Trophoblast cell (in vitro differentiated cells and primary cell): ENCODE measurements at regions not wholly inside any gene's neighbourhood (a gene's known extent, or its start where the extent isn't known, plus 50 kb on each side); places are given as distances from the start of the nearest gene placed in this dataset.
A peak's percentile ranks its signal among the peaks of the same experiment; 100 is the strongest.
"Not testable (repeated sequence)": the region's sequence is repeated elsewhere in the genome, so short reads cannot be mapped to it uniquely, and the experiment has no call there.

Source experiments
- DNase-seq, 2 donors: peaks; one replicate each; pipeline ENCODE4 v3.0.0-alpha.2; 2016
- H2AFZ ChIP-seq: 2 replicates; pipeline ENCODE4 v1.6.1; 2013; ENCODE audit warnings: low read length, moderate library complexity, mild to moderate bottlenecking; ENCODE audit not compliant: insufficient read depth, poor library complexity
- H2AK5ac ChIP-seq: 2 replicates; pipeline ENCODE4 v1.6.1; 2013; ENCODE audit warnings: mild to moderate bottlenecking, low read length
- H2BK120ac ChIP-seq: 2 replicates; pipeline ENCODE4 v1.6.1; 2013; ENCODE audit warnings: low read length, mild to moderate bottlenecking, moderate library complexity; ENCODE audit not compliant: insufficient read depth, poor library complexity
- H2BK12ac ChIP-seq: 2 replicates; pipeline ENCODE4 v1.6.1; 2013; ENCODE audit warnings: mild to moderate bottlenecking, low read length, moderate library complexity
- H2BK5ac ChIP-seq: 2 replicates; pipeline ENCODE4 v1.6.1; 2013; ENCODE audit warnings: low read length, low read depth, moderate library complexity, mild to moderate bottlenecking; ENCODE audit not compliant: poor library complexity
- H3K14ac ChIP-seq: 2 replicates; pipeline ENCODE4 v1.6.1; 2013; ENCODE audit warnings: mild to moderate bottlenecking, low read length
- H3K18ac ChIP-seq: 2 replicates; pipeline ENCODE4 v1.6.1; 2013; ENCODE audit warnings: mild to moderate bottlenecking, low read length
- H3K23ac ChIP-seq: 2 replicates; pipeline ENCODE4 v1.6.1; 2013; ENCODE audit warnings: low read length
- H3K27ac ChIP-seq: 2 replicates; pipeline ENCODE4 v1.5.1; 2013; ENCODE audit warnings: low read depth, mild to moderate bottlenecking, inconsistent platforms, low read length, moderate library complexity
- H3K27me3 ChIP-seq: 2 replicates; pipeline ENCODE4 v1.6.1; 2013; ENCODE audit warnings: inconsistent platforms, mild to moderate bottlenecking, low read length, moderate library complexity; ENCODE audit not compliant: insufficient read depth
- H3K36me3 ChIP-seq, 2 experiments: 1 replicate in 1 of 2; 2 replicates in 1 of 2; pipeline ENCODE4 v1.6.1; 2013; ENCODE audit warnings: low read length in 2 of 2, mild to moderate bottlenecking in 2 of 2, moderate library complexity in 1 of 2; ENCODE audit not compliant: insufficient read depth in 2 of 2, control insufficient read depth in 1 of 2
- H3K4ac ChIP-seq: 2 replicates; pipeline ENCODE4 v1.6.1; 2013; ENCODE audit warnings: low read depth, mild to moderate bottlenecking, low read length, moderate library complexity
- H3K4me1 ChIP-seq, 2 experiments: 1 replicate in 1 of 2; 2 replicates in 1 of 2; pipeline ENCODE4 v1.6.1; 2013; ENCODE audit warnings: low read length in 2 of 2, mild to moderate bottlenecking in 2 of 2, moderate library complexity in 1 of 2; ENCODE audit not compliant: insufficient read depth in 2 of 2, control insufficient read depth in 1 of 2
- H3K4me2 ChIP-seq: 2 replicates; pipeline ENCODE4 v1.6.1; 2013; ENCODE audit warnings: inconsistent platforms, mild to moderate bottlenecking, low read length, moderate library complexity
- H3K4me3 ChIP-seq: 2 replicates; pipeline ENCODE4 v1.5.1; 2013; ENCODE audit warnings: mild to moderate bottlenecking, low read depth, low read length, inconsistent platforms
- H3K79me1 ChIP-seq: one replicate; pipeline ENCODE4 v1.6.1; 2013; ENCODE audit warnings: low read length
- H3K79me2 ChIP-seq: 2 replicates; pipeline ENCODE4 v1.6.1; 2013; ENCODE audit warnings: low read length, mild to moderate bottlenecking; ENCODE audit not compliant: control insufficient read depth, insufficient read depth, poor library complexity
- H3K9ac ChIP-seq: 2 replicates; pipeline ENCODE4 v1.6.1; 2013; ENCODE audit warnings: mild to moderate bottlenecking, low read length
- H3K9me3 ChIP-seq: 2 replicates; pipeline ENCODE4 v1.6.1; 2013; ENCODE audit warnings: low read depth, mild to moderate bottlenecking, control low read depth, inconsistent platforms, low read length; ENCODE audit not compliant: insufficient read depth
- H4K12ac ChIP-seq: 2 replicates; pipeline ENCODE4 v1.6.1; 2013; ENCODE audit warnings: low read depth, mild to moderate bottlenecking, low read length, moderate library complexity
- H4K8ac ChIP-seq: 2 replicates; pipeline ENCODE4 v1.6.1; 2013; ENCODE audit warnings: low read depth, mild to moderate bottlenecking, low read length, moderate library complexity
- H4K91ac ChIP-seq: one replicate; pipeline ENCODE4 v1.6.1; 2013; ENCODE audit warnings: low read depth, mild to moderate bottlenecking, low read length, moderate library complexity
- WGBS: extraction: QIAGEN DNeasy Blood & Tissue Kit; methylation state at CpG from one replicate; pipeline ENCODE4 v1.1.7; 2013; ENCODE audit warnings: missing lambda C conversion rate; ENCODE audit not compliant: insufficient read length, insufficient coverage; ENCODE audit errors: extremely low coverage; 5-methylcytosine and 5-hydroxymethylcytosine counted together

DNA sequence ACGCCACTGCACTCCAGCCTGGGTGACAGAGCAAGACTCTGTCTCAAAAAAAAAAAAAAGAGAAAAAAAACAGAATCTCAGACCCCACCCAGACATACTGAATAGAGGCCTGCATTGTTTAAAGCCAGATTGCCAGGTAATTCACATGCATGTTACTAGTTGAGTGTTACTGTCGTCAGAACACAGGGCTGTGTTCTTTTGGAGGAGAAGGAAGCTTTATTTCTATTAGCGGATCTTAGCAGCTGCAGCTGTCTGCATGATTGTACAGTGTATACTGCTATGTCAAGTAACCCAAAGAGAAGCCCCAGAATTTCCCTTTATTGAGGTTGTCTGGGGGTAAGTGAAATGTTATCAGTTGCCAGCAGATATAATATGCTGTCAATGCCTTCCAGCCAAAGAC, 496.6 kb upstream of the NAALADL2 start:
- Histone ChIP-seq H2AK5ac (no peak overlapping the region), H2BK120ac (no peak overlapping the region), H2BK5ac (no peak overlapping the region), H3K4me2 (no peak overlapping the region), H3K27me3 (no peaks in the 10 kb centered on the region), H3K9me3 (no peaks in the 10 kb centered on the region), H4K12ac (no peak overlapping the region), H3K27ac (no peak overlapping the region), H3K79me2 (no peaks in the 10 kb centered on the region), H3K4ac (no peak overlapping the region), H2BK12ac (no peak overlapping the region), H3K4me1 (no peaks in the 10 kb centered on the region), H3K79me1 (no peaks in the 10 kb centered on the region), H4K91ac (no peak overlapping the region), H3K23ac (no peak overlapping the region), H3K18ac (no peak overlapping the region), H3K9ac (no peak overlapping the region), H3K36me3 (no peaks in the 10 kb centered on the region), H4K8ac (no peak overlapping the region), H2AFZ (no peak overlapping the region), H3K4me3 (no peak overlapping the region), H3K14ac (no peak overlapping the region)
- peak; percentile 44 to 82 for DNase-seq
- no CpG with 5 or more reads among the region's 3 CpGs for WGBS

DNA sequence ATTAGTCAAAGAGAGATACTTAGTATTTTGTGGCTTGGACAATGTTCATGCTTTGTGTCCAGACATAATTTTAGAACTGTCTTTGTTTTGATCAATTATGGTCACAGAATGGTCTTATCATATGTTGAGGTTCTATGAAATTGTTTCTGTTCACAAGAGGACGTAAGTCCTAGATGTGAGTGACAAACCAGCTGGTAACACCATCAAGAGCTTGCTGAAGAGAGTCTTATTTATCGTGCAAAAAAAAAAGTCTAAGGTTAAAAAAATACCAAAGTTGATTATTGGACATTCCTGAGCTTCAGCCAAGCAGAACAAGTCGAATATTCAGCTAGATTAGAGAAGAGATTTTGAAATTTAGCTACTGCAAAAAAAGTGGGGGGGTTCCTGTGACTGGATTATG, 495.9 kb upstream of the NAALADL2 start:
- Histone ChIP-seq H2AK5ac (no peak overlapping the region), H3K4me1 (no peaks in the 10 kb centered on the region), H2BK5ac (no peak overlapping the region), H3K27ac (no peak overlapping the region), H3K9me3 (no peaks in the 10 kb centered on the region), H3K4ac (no peak overlapping the region), H3K4me2 (no peak overlapping the region), H3K18ac (no peak overlapping the region), H3K14ac (no peak overlapping the region), H2BK12ac (no peak overlapping the region), H3K4me3 (no peak overlapping the region), H3K79me2 (no peaks in the 10 kb centered on the region), H3K23ac (no peak overlapping the region), H2BK120ac (no peak overlapping the region), H2AFZ (no peak overlapping the region), H3K27me3 (no peaks in the 10 kb centered on the region), H4K12ac (no peak overlapping the region), H4K8ac (no peak overlapping the region), H3K79me1 (no peaks in the 10 kb centered on the region), H3K9ac (no peak overlapping the region), H3K36me3 (no peaks in the 10 kb centered on the region), H4K91ac (no peak overlapping the region)
- DNase-seq = no peak
- WGBS = no CpG with 5 or more reads among the region's 3 CpGs

DNA sequence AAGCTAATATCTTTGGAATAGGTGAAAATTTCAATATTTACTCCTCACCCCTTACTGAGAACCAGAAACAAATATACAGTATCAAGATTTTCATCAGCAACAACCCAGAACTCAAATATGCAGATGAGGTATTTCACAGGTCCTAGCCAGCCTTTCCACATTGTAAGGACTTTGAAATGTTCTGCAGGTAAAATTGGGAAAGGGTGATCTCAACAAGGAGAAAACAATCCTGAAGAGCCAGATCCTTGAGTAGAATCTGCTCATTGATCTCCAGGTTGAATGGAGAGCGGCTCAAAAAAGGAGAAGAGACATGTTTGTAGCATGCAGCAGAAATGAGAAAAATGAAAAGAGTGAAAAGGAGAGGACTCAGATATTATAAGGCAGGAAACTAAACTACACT, 493.3 kb upstream of the NAALADL2 start:
- Histone ChIP-seq H3K79me2 (no peaks in the 10 kb centered on the region), H2AK5ac (no peak overlapping the region), H3K4me3 (no peak overlapping the region), H3K23ac (no peak overlapping the region), H4K91ac (no peak overlapping the region), H3K4me1 (no peaks in the 10 kb centered on the region), H3K9me3 (no peaks in the 10 kb centered on the region), H3K27ac (no peak overlapping the region), H2BK12ac (no peak overlapping the region), H3K4ac (no peak overlapping the region), H2BK120ac (no peak overlapping the region), H3K27me3 (no peaks in the 10 kb centered on the region), H3K9ac (no peak overlapping the region), H4K12ac (no peak overlapping the region), H4K8ac (no peak overlapping the region), H3K4me2 (no peak overlapping the region), H3K36me3 (no peaks in the 10 kb centered on the region), H3K14ac (no peak overlapping the region), H3K18ac (no peak overlapping the region), H2AFZ (no peak overlapping the region), H3K79me1 (no peaks in the 10 kb centered on the region), H2BK5ac (no peak overlapping the region)
- DNase-seq = peak; percentile 69 to 95
- no CpG with 5 or more reads among the region's 1 CpG for WGBS

DNA sequence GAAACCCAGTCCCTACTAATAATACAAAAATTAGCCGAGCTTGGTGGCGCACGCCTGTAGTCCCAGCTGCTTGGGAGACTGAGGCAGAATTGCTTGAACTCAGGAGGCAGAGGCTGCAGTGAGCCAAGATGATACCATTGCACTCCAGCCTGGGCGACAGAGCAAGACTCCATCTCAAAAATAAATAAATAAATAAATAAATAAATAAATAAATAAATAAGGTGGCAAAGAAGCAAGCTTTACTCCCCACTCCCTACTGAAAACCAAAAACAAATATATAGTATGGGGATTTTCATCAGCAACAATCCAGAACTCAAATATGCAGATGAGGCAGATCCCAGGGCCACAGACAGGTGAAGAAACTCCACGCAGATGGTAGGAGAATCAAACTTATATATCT, 492.2 kb upstream of the NAALADL2 start:
- not testable (repeated sequence) for H3K4me1 ChIP-seq, H2BK5ac ChIP-seq, H3K4me3 ChIP-seq, H3K4ac ChIP-seq, H2BK12ac ChIP-seq, H4K12ac ChIP-seq, H3K14ac ChIP-seq, H3K23ac ChIP-seq, DNase-seq, H2AK5ac ChIP-seq, H2BK120ac ChIP-seq, H3K27ac ChIP-seq, H3K79me2 ChIP-seq, H3K9ac ChIP-seq, H3K9me3 ChIP-seq, H3K4me2 ChIP-seq, H3K36me3 ChIP-seq, H4K8ac ChIP-seq, H2AFZ ChIP-seq, H3K79me1 ChIP-seq, H3K18ac ChIP-seq, H4K91ac ChIP-seq, H3K27me3 ChIP-seq
- no CpG with 5 or more reads among the region's 5 CpGs for WGBS

DNA sequence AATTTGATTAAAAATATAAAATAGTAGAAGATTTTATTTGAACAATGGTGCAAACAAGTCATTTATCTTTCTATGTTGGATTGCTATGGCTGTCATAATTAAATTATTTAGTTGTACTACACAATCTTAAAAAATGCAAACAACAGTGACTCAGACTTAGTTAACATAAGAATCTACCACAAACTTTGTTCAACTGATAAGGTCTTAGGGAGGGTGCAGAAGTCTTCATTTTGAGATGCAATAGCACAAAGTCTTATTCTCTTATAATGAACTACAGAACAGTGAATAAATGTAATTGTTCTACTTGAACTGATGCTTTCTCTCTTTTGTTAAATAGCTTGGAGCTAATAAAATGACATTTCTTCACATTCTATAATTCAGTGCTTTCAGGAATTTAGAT, 482.8 kb upstream of the NAALADL2 start:
- Histone ChIP-seq H4K91ac (no peak overlapping the region), H2BK120ac (no peak overlapping the region), H3K4me3 (no peak overlapping the region), H3K79me2 (no peaks in the 10 kb centered on the region), H3K27me3 (no peaks in the 10 kb centered on the region), H2BK5ac (no peak overlapping the region), H2BK12ac (no peak overlapping the region), H3K79me1 (no peaks in the 10 kb centered on the region), H3K9ac (no peak overlapping the region), H3K4ac (no peak overlapping the region), H2AFZ (no peak overlapping the region), H3K9me3 (peaks cover 6% of the 10 kb centered on the region), H3K4me2 (no peak overlapping the region), H3K14ac (no peak overlapping the region), H4K12ac (no peak overlapping the region), H3K18ac (no peak overlapping the region), H3K27ac (no peak overlapping the region), H4K8ac (no peak overlapping the region), H2AK5ac (no peak overlapping the region), H3K36me3 (no peaks in the 10 kb centered on the region), H3K23ac (no peak overlapping the region), H3K4me1 (no peaks in the 10 kb centered on the region)
- DNase-seq = no peak
